Heart right ventricle (tissue), 16 donors: ENCODE measurements at regions not wholly inside any gene's neighbourhood (a gene's known extent, or its start where the extent isn't known, plus 50 kb on each side); places are given as distances from the start of the nearest gene placed in this dataset.

Experiments used
- ATAC-seq, 8 donors: fragments of 200-7000 bp; cut with Tn5 transposase; one replicate each; pipeline ENCODE4 v1.9.1; 2020; ENCODE audit warnings: mild to moderate bottlenecking in 8 of 8, moderate library complexity in 8 of 8, moderate number of reproducible peaks in 1 of 8
- DNase-seq, 2 donors: peaks; one replicate each; pipeline ENCODE4 v3.0.0-alpha.2; 2020
- H3K27ac ChIP-seq, 10 donors: fragments of 200-600 bp; sonication (generic) in 2 of 10; one replicate each; pipeline versions ENCODE4 v1.5.0 to v1.8.0; 2020 to 2022; ENCODE audit warnings: mild to moderate bottlenecking in 3 of 10
- H3K27me3 ChIP-seq, 7 donors: fragments of 200-600 bp; one replicate each; pipeline ENCODE4 v1.8.0; 2021 to 2022; ENCODE audit warnings: mild to moderate bottlenecking in 2 of 7
- H3K36me3 ChIP-seq, 9 donors: fragments of 200-600 bp; sonication (generic) in 1 of 9; one replicate each; pipeline versions ENCODE4 v1.5.0 to v1.8.0; 2020 to 2022; ENCODE audit warnings: mild to moderate bottlenecking in 2 of 9
- H3K4me1 ChIP-seq, 9 donors: fragments of 200-600 bp; sonication (generic) in 1 of 9; one replicate each; pipeline versions ENCODE4 v1.5.0 to v1.8.0; 2020 to 2022; ENCODE audit warnings: mild to moderate bottlenecking in 4 of 9
- H3K4me3 ChIP-seq, 10 donors: fragments of 200-600 bp; sonication (generic) in 2 of 10; one replicate each; pipeline versions ENCODE4 v1.5.0 to v1.8.0; 2020 to 2022; ENCODE audit warnings: mild to moderate bottlenecking in 7 of 10, moderate library complexity in 2 of 10
- H3K9me3 ChIP-seq, 11 donors: fragments of 200-600 bp in 10 of 11; sonication (generic) in 2 of 11; one replicate each; pipeline versions ENCODE4 v1.5.0 to v1.8.0; 2013 to 2022; ENCODE audit warnings: mild to moderate bottlenecking in 2 of 11, control low read depth in 1 of 11, moderate library complexity in 1 of 11
- WGBS, 2 donors: extraction: QIAGEN DNeasy Blood & Tissue Kit; methylation state at CpG; one replicate each; pipeline ENCODE4 v1.1.7; 2013; ENCODE audit warnings: inconsistent platforms in 1 of 2; 5-methylcytosine and 5-hydroxymethylcytosine counted together
- intact Hi-C, 10 donors: fragments of 100-400 bp; cut with DNase I; formaldehyde crosslinking; loops; one replicate each; pipeline versions ENCODE4 v1.11.1 to v1.14.2; 2022
- TF ChIP-seq, protein P1 (sequence below), 9 donors: fragments of 200-600 bp; sonication (generic) in 2 of 9; IDR thresholded peaks; one replicate each; pipeline versions ENCODE4 v1.5.0 to v1.8.0; 2021 to 2022; ENCODE audit warnings: antibody characterized with exemption in 9 of 9, mild to moderate bottlenecking in 5 of 9, moderate library complexity in 1 of 9
- donor health status: Arrhythmogenic right ventricular cardiomyopathy.
- donor health status: ischemic (EF 13 %, LVEDD 7.1; RV severe dilation, severe dysfunction).
- donor health status: healthy with polysubstance abuse.
- donor health status: DM: no; HTN: yes; CAD: no.
- donor health status: DM: no; HTN: no; CAD: no.
- donor health status: ischemic (EF 25% LVEDD 6.9; RV normal size, moderate dysfunction).
- donor health status: ischemic (EF 25% LVEDD 5.7; RV mildly dilated, moderate dysfunction).
- donor health status: healthy.
- donor health status: DM: yes; HTN: yes; CAD: no.
- donor health status: Ischemic cardiomyopathy.
- donor health status: ischemic (EF 35%, LVEDD 5.7; RV mildly dilated, moderate dysfunction).
- donor health status: nonischemic (EF 11% LVEDD 7.7; RV severe dilation, severe dysfunction).
- donor health status: DM: yes; HTN: yes; CAD: no.
- donor health status: PGD.
- donor health status: ischemic (EF 29% LVEDD 5.4; RV normal size, mild dysfunction).
- donor health status: nonischemic (EF 23%, LVEDD 6.1; RV moderate dilation, normal function).

DNA sequence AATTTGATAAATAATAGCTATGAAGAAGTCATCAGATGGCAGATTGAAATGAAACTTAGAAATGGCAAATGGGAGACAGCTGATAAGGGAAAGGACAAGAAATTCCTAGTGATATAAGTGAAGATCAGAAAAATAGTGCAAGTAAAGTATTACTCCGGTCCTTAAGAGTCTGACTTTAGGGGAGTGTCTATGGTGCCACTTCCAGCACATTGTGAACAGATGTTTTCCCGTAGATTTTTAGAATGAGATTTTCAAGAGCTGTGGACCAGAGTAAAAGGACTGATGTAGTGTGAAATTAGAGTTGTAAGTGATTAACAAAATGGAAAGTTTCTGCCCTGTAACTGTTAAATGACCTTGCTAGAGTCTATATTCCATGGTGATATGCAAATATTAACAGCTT, 974.8 kb upstream of the TENM4 start:
- no peak for ATAC-seq
- TF ChIP-seq, protein P1, sequence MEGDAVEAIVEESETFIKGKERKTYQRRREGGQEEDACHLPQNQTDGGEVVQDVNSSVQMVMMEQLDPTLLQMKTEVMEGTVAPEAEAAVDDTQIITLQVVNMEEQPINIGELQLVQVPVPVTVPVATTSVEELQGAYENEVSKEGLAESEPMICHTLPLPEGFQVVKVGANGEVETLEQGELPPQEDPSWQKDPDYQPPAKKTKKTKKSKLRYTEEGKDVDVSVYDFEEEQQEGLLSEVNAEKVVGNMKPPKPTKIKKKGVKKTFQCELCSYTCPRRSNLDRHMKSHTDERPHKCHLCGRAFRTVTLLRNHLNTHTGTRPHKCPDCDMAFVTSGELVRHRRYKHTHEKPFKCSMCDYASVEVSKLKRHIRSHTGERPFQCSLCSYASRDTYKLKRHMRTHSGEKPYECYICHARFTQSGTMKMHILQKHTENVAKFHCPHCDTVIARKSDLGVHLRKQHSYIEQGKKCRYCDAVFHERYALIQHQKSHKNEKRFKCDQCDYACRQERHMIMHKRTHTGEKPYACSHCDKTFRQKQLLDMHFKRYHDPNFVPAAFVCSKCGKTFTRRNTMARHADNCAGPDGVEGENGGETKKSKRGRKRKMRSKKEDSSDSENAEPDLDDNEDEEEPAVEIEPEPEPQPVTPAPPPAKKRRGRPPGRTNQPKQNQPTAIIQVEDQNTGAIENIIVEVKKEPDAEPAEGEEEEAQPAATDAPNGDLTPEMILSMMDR (IDR thresholded peaks at IDR 0.05) = no peak
- no peak overlapping the region for H3K27ac ChIP-seq
- WGBS, 2 donors = 87 to 89% methylated on average over 2 of the region's 2 CpGs
- no peaks in the 10 kb centered on the region for H3K27me3 ChIP-seq
- DNase-seq = no peak
- no peaks in the 10 kb centered on the region for H3K36me3 ChIP-seq
- H3K9me3 ChIP-seq = peaks cover 0 to 16% (median 8%) of the 10 kb centered on the region in 11 donors
- no peaks in the 10 kb centered on the region for H3K4me1 ChIP-seq
- no peak overlapping the region for H3K4me3 ChIP-seq
- intact Hi-C loops = no loop called here

- DNase-seq = no peak
- no peak for ATAC-seq
- H3K4me3 ChIP-seq = no peak overlapping the region
- intact Hi-C loops = no loop called here
- no peaks in the 10 kb centered on the region for H3K27me3 ChIP-seq
- no peak overlapping the region for H3K27ac ChIP-seq
- peaks cover 0 to 20% (median 8%) of the 10 kb centered on the region in 11 donors for H3K9me3 ChIP-seq
- H3K4me1 ChIP-seq = no peaks in the 10 kb centered on the region
- TF ChIP-seq, protein P1 (IDR thresholded peaks at IDR 0.05) = no peak
- WGBS, 2 donors = 78 to 85% methylated on average over 7 of the region's 7 CpGs
- no peaks in the 10 kb centered on the region for H3K36me3 ChIP-seq
Observed at GRCh38 chr11:80414181-80415165, 973.6 kb upstream of the TENM4 start.

GRCh38 chr11:80412604-80413003, 971.8 kb upstream of the TENM4 start:
- TF ChIP-seq, protein P1 (IDR thresholded peaks at IDR 0.05) = no peak
- H3K36me3 ChIP-seq = no peaks in the 10 kb centered on the region
- H3K4me3 ChIP-seq = no peak overlapping the region
- no peak overlapping the region for H3K27ac ChIP-seq
- H3K27me3 ChIP-seq = no peaks in the 10 kb centered on the region
- H3K4me1 ChIP-seq = no peaks in the 10 kb centered on the region
- WGBS, 2 donors = 19 to 35% methylated on average over 5 of the region's 5 CpGs
- H3K9me3 ChIP-seq = peaks cover 0 to 20% (median 8%) of the 10 kb centered on the region in 11 donors
- ATAC-seq (no peak), DNase-seq (no peak)
- intact Hi-C loops = no loop called here

GRCh38 chr11:80393210-80393609, 952.4 kb upstream of the TENM4 start:
- no peaks in the 10 kb centered on the region for H3K36me3 ChIP-seq
- H3K9me3 ChIP-seq = no peaks in the 10 kb centered on the region
- no peak for DNase-seq
- WGBS, 2 donors = 74 to 83% methylated on average over 3 of the region's 3 CpGs
- TF ChIP-seq, protein P1 (IDR thresholded peaks at IDR 0.05) = no peak
- H3K27ac ChIP-seq = no peak overlapping the region
- intact Hi-C loops = no loop called here
- ATAC-seq = no peak
- no peak overlapping the region for H3K4me3 ChIP-seq
- peaks cover 0 to 4% (median 0%) of the 10 kb centered on the region in 7 donors for H3K27me3 ChIP-seq
- H3K4me1 ChIP-seq = no peaks in the 10 kb centered on the region
